Erythroblast (primary cell): ENCODE measurements at regions not wholly inside any gene's neighbourhood (a gene's known extent, or its start where the extent isn't known, plus 50 kb on each side); places are given as distances from the start of the nearest gene placed in this dataset.

Experiments
- GATA1 ChIP-seq: IDR thresholded peaks from 2 replicates; pipeline ENCODE4 v1.6.1; 2011; ENCODE audit warnings: low read depth, mild to moderate bottlenecking, control low read depth, low read length, moderate library complexity
- POLR2A ChIP-seq: IDR thresholded peaks from 2 replicates; pipeline ENCODE4 v1.6.1; 2011; ENCODE audit warnings: mild to moderate bottlenecking, low read length

GRCh38 chr22:49208768-49209252 lies 618.9 kb downstream of the BRD1 start:
- TF ChIP-seq POLR2A: no peak
- TF ChIP-seq GATA1: no peak
